ENCODE measurements at regions not wholly inside any gene's neighbourhood (a gene's known extent, or its start where the extent isn't known, plus 50 kb on each side); places are given as distances from the start of the nearest gene placed in this dataset.

DNA sequence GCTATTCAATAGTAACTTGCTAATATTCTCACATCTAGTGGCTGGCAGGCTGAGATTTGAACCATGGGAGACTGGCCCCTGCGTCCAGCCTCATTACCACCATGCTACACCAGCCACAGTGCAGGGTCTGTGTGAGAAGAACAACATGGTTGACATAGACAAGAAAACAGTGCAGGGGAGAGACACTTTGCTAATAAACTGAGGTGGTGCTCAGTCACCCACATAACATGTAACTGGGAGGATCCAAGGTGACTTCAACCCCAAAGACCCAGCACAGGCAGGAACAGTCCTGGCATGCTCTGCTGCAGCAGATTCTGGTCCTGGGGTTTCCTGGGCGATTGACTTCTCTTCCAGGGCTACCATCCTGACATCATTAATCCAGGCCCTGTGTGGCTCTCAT, 143.1 kb downstream of the CSNK2A3 start:
- intact Hi-C loops (cut with micrococcal nuclease) (no loop called here), dilution Hi-C loops (cut with MboI; ENCODE audit: extremely low pct_ligation_motif_present, low sequenced_read_pairs) (no loop called here)
- H3K9me1 ChIP-seq (replicated peaks; ENCODE audit: control insufficient read depth, extremely low read depth, insufficient read depth, low read length), result no peaks in the 10 kb centered on the region
- no peaks in the 10 kb centered on the region for H3K27me3 ChIP-seq (ENCODE audit: control insufficient read depth in 2 of 2, insufficient read depth in 2 of 2, low read length in 2 of 2)
- no peaks in the 10 kb centered on the region for H4K20me1 ChIP-seq (replicated peaks; ENCODE audit: control insufficient read depth, extremely low read depth, insufficient read depth, low read length)
- no peak overlapping the region for H3K9ac ChIP-seq (replicated peaks; ENCODE audit: extremely low read depth, insufficient read depth, low read length)
- FAIRE-seq, result no peak
- no peak overlapping the region for H3K4me3 ChIP-seq (replicated peaks in 1 of 3; ENCODE audit: insufficient read depth in 1 of 3, low read depth in 1 of 3, low read length in 3 of 3)
- no peaks in the 10 kb centered on the region for H3K4me1 ChIP-seq (ENCODE audit: control insufficient read depth, extremely low read depth, insufficient read depth, low read length)
- H2AFZ ChIP-seq (ENCODE audit: low read depth, low read length), result no peak overlapping the region
- CTCF ChIA-PET, result no interaction called here
- no peaks in the 10 kb centered on the region for H3K9me3 ChIP-seq (replicated peaks; ENCODE audit: control insufficient read depth, insufficient read depth, low read length)
- no peak overlapping the region for H3K4me2 ChIP-seq (ENCODE audit: insufficient read depth, low read length)
- no peak overlapping the region for H3K27ac ChIP-seq (ENCODE audit: insufficient read depth, low read depth, low read length)
- H3K79me2 ChIP-seq (ENCODE audit: control insufficient read depth, insufficient read depth, low read length), result no peaks in the 10 kb centered on the region
- no TSS peak for BruUV-seq (replicated peaks)
- DNase-seq (ENCODE audit: low read depth, low spot score), result no peak
- POLR2A ChIA-PET, result no interaction called here
- TF ChIP-seq GATA2 (IDR thresholded peaks at IDR 0.05; ENCODE audit: insufficient read depth, insufficient read length, low read depth, low read length) (no peak), FOS (IDR thresholded peaks at IDR 0.05; ENCODE audit: borderline replicate concordance, insufficient read depth, low read length) (no peak), EZH2 (IDR thresholded peaks at IDR 0.05; ENCODE audit: borderline replicate concordance, low read depth, low read length, severe bottlenecking) (no peak), JUN (IDR thresholded peaks at IDR 0.05; ENCODE audit: borderline replicate concordance, insufficient read depth, insufficient read length, low read depth) (no peak), MYC (IDR thresholded peaks at IDR 0.05; ENCODE audit: low read depth, low read length) (no peak), POLR2A (IDR thresholded peaks at IDR 0.05; ENCODE audit: low read depth, low read length) (no peak), POLR2AphosphoS5 (IDR thresholded peaks at IDR 0.05; ENCODE audit: insufficient read depth, low read depth, low read length) (no peak)
- TF ChIP-seq, protein P1, sequence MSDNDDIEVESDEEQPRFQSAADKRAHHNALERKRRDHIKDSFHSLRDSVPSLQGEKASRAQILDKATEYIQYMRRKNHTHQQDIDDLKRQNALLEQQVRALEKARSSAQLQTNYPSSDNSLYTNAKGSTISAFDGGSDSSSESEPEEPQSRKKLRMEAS (IDR thresholded peaks at IDR 0.05; ENCODE audit: insufficient read depth, insufficient read length), result no peak
- TF ChIP-seq, protein P2, sequence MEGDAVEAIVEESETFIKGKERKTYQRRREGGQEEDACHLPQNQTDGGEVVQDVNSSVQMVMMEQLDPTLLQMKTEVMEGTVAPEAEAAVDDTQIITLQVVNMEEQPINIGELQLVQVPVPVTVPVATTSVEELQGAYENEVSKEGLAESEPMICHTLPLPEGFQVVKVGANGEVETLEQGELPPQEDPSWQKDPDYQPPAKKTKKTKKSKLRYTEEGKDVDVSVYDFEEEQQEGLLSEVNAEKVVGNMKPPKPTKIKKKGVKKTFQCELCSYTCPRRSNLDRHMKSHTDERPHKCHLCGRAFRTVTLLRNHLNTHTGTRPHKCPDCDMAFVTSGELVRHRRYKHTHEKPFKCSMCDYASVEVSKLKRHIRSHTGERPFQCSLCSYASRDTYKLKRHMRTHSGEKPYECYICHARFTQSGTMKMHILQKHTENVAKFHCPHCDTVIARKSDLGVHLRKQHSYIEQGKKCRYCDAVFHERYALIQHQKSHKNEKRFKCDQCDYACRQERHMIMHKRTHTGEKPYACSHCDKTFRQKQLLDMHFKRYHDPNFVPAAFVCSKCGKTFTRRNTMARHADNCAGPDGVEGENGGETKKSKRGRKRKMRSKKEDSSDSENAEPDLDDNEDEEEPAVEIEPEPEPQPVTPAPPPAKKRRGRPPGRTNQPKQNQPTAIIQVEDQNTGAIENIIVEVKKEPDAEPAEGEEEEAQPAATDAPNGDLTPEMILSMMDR (IDR thresholded peaks at IDR 0.05; ENCODE audit: extremely low read depth in 1 of 2, insufficient read depth in 1 of 2, low read depth in 1 of 2, low read length in 2 of 2), result no peak
- no peaks in the 10 kb centered on the region for H3K36me3 ChIP-seq (ENCODE audit: control insufficient read depth in 2 of 2, extremely low read depth in 1 of 2, insufficient read depth in 2 of 2, low read length in 2 of 2)
